Thyroid gland (tissue), 4 donors: ENCODE measurements at regions not wholly inside any gene's neighbourhood (a gene's known extent, or its start where the extent isn't known, plus 50 kb on each side); places are given as distances from the start of the nearest gene placed in this dataset.
A peak's percentile ranks its signal among the peaks of the same experiment; 100 is the strongest.

ENCODE experiments used
- DNase-seq, 2 donors: peaks; one replicate each; pipeline ENCODE4 v3.0.0-alpha.2; 2019
- H3K27ac ChIP-seq, 3 donors: fragments of 200-600 bp; sonication (generic); 1 replicate in 2 of 3; 2 replicates in 1 of 3; pipeline ENCODE4 v1.5.1; 2016 to 2019; ENCODE audit warnings: mild to moderate bottlenecking in 1 of 3, moderate library complexity in 1 of 3
- H3K27me3 ChIP-seq: fragments of 200-600 bp; sonication (generic); one replicate; pipeline ENCODE4 v1.5.1; 2019
- H3K36me3 ChIP-seq, 2 donors: fragments of 200-600 bp; sonication (generic); one replicate each; pipeline ENCODE4 v1.5.1; 2016 to 2019
- H3K4me1 ChIP-seq, 2 donors: fragments of 200-600 bp; sonication (generic); one replicate each; pipeline ENCODE4 v1.5.1; 2017 to 2019
- H3K4me3 ChIP-seq, 3 donors: fragments of 200-600 bp; sonication (generic); replicated peaks in 1 of 3; 1 replicate in 2 of 3; 2 replicates in 1 of 3; pipeline ENCODE4 v1.5.1; 2016; ENCODE audit warnings: mild to moderate bottlenecking in 1 of 3
- H3K9me3 ChIP-seq: fragments of 200-600 bp; sonication (generic); one replicate; pipeline ENCODE4 v1.5.1; 2017
- POLR2A ChIP-seq, 2 donors: fragments of 450-650 bp; IDR thresholded peaks; one replicate each; pipeline ENCODE4 v1.6.1; 2017; ENCODE audit warnings: antibody characterized with exemption in 2 of 2, mild to moderate bottlenecking in 2 of 2, moderate library complexity in 1 of 2
- WGBS, 2 donors: methylation state at CpG; one replicate each; pipeline ENCODE4 v1.1.5; 2017; 5-methylcytosine and 5-hydroxymethylcytosine counted together
- intact Hi-C: fragments of 100-400 bp; cut with DNase I; formaldehyde crosslinking; loops from one replicate; pipeline ENCODE4 v1.15.1; 2023
- TF ChIP-seq, protein P1 (sequence below), 6 experiments: fragments of 200-600 bp in 3 of 6; fragments of 450-650 bp in 3 of 6; sonication (generic) in 3 of 6; IDR thresholded peaks; one replicate each; pipeline ENCODE4 v1.5.1; 2016 to 2019; ENCODE audit warnings: antibody characterized with exemption in 6 of 6, mild to moderate bottlenecking in 2 of 6, inconsistent platforms in 1 of 6, moderate library complexity in 1 of 6

DNA sequence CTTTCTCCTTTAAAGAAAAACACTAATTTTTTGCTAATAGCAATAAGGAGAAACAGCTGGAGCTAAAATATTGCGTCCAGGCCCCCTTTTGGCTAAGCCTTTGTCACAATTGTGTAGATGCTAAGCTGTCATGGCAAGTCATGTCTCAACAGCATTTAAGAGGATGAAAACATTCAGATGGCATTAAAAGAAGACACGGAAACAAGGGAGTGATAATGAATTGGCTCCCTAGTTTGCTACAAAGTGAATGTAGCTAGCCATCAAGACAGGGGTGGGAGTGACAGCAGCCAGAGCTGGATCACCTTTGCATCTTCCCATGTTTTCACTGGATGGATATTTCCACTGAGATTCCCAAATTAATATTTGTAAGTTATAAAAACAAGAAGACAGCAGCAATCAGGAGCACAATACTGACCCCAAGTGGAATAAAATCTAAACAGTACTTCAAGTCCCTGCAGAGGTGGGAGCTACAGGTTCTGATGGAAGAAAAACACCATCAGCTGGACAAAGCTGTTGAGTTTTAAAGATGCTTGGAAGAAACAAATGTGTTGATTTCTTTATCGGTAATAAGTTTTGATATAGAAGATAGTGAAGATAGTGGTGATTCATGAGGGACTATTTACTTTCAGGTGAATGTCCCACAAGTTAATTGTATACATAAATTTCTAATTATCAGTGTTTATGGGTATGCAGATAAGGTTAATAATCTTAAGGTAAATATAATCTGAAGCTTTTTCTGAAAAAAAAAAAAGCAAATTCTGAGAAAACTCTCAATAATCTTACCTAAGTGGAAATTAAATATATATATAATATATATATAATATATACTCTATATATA lies 129.4 kb downstream of the SLC16A9 start:
- Histone ChIP-seq H3K4me3 (no peak overlapping the region), H3K36me3 (no peaks in the 10 kb centered on the region), H3K9me3 (no peaks in the 10 kb centered on the region), H3K27me3 (no peaks in the 10 kb centered on the region), H3K4me1 (no peaks in the 10 kb centered on the region), H3K27ac (no peak overlapping the region)
- intact Hi-C loops, result no loop called here
- no peak for DNase-seq
- TF ChIP-seq POLR2A (IDR thresholded peaks at IDR 0.05), result no peak
- TF ChIP-seq, protein P1, sequence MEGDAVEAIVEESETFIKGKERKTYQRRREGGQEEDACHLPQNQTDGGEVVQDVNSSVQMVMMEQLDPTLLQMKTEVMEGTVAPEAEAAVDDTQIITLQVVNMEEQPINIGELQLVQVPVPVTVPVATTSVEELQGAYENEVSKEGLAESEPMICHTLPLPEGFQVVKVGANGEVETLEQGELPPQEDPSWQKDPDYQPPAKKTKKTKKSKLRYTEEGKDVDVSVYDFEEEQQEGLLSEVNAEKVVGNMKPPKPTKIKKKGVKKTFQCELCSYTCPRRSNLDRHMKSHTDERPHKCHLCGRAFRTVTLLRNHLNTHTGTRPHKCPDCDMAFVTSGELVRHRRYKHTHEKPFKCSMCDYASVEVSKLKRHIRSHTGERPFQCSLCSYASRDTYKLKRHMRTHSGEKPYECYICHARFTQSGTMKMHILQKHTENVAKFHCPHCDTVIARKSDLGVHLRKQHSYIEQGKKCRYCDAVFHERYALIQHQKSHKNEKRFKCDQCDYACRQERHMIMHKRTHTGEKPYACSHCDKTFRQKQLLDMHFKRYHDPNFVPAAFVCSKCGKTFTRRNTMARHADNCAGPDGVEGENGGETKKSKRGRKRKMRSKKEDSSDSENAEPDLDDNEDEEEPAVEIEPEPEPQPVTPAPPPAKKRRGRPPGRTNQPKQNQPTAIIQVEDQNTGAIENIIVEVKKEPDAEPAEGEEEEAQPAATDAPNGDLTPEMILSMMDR (IDR thresholded peaks at IDR 0.05), result peak in 4 of 6 experiments; percentile 30 to 58 (median 45)
- WGBS, 2 donors, result 49 to 53% methylated on average over 3 of the region's 3 CpGs

DNA sequence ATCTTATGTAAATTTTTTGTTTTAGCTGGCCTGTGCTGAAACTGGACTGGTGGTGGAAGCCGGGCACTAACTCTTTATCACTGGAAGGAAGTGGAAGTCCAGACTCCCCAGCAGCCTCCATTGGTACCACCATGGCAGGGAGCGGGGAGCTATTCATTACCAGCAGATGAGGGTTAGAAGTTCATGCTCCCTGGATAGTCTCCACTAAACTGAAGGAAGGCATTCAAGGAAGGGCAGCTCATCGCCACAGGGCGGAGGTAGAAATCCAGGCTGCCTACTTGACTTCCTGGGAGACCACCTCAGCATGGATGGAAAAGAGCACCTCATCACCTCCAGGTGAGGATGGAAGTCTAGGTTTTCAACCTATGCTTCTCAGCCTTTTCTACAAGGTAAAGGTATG lies 130.9 kb downstream of the SLC16A9 start:
- TF ChIP-seq POLR2A (IDR thresholded peaks at IDR 0.05), result no peak
- TF ChIP-seq, protein P1 (IDR thresholded peaks at IDR 0.05), result no peak
- Histone ChIP-seq H3K27me3 (no peaks in the 10 kb centered on the region), H3K4me3 (no peak overlapping the region), H3K9me3 (no peaks in the 10 kb centered on the region), H3K4me1 (no peaks in the 10 kb centered on the region), H3K36me3 (no peaks in the 10 kb centered on the region), H3K27ac (no peak overlapping the region)
- no peak for DNase-seq
- intact Hi-C loops, result no loop called here
- WGBS, 2 donors, result 92 to 98% methylated on average over 4 of the region's 4 CpGs

DNA sequence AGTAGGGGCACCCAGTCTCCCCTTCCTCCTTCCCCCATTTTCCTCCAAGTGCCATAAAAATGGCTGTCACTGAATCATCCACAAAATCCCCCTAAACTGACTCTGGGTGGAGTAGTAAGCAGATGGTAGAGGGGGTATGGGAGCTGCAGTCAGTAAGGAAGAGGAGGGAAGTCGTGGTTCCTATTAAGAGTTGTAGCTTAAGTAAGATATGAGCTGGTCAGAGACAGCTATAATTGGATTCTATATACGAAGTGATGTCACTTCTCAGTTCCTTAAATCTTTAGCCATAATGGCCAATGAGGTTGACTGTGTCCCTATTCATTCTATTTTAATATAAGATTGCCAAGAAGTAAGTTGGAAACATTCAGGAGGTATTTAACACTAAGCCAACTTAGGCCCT lies 131.7 kb downstream of the SLC16A9 start:
- TF ChIP-seq POLR2A (IDR thresholded peaks at IDR 0.05), result no peak
- TF ChIP-seq, protein P1 (IDR thresholded peaks at IDR 0.05), result no peak
- Histone ChIP-seq H3K36me3 (no peaks in the 10 kb centered on the region), H3K4me1 (no peaks in the 10 kb centered on the region), H3K9me3 (no peaks in the 10 kb centered on the region), H3K4me3 (no peak overlapping the region), H3K27me3 (no peaks in the 10 kb centered on the region), H3K27ac (no peak overlapping the region)
- WGBS, 2 donors, result 82 to 92% methylated on average over 2 of the region's 2 CpGs
- intact Hi-C loops, result no loop called here
- no peak for DNase-seq

DNA sequence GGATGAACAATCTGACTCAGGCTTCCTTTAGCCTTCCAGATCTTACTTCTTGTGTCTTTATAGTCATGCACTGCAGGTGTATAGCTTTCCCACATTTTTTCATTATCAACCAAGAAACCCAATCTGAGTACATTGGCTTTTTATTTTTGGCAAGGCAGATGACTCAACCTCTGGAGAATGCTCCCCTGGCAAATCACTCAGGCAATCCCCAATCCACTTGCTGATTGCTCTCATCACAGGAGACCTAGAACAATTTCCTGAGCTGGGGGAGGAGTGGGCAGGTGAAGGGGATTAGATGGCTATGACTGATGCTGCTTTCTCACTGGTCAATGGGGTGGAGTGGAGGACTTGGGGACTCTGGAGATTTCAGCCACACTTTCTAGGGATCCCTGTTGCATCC lies 134.4 kb downstream of the SLC16A9 start:
- Histone ChIP-seq H3K27ac (no peak overlapping the region), H3K4me1 (no peaks in the 10 kb centered on the region), H3K9me3 (no peaks in the 10 kb centered on the region), H3K36me3 (no peaks in the 10 kb centered on the region), H3K4me3 (no peak overlapping the region), H3K27me3 (no peaks in the 10 kb centered on the region)
- no peak for DNase-seq
- TF ChIP-seq POLR2A (IDR thresholded peaks at IDR 0.05), result no peak
- TF ChIP-seq, protein P1 (IDR thresholded peaks at IDR 0.05), result no peak
- intact Hi-C loops, result no loop called here

DNA sequence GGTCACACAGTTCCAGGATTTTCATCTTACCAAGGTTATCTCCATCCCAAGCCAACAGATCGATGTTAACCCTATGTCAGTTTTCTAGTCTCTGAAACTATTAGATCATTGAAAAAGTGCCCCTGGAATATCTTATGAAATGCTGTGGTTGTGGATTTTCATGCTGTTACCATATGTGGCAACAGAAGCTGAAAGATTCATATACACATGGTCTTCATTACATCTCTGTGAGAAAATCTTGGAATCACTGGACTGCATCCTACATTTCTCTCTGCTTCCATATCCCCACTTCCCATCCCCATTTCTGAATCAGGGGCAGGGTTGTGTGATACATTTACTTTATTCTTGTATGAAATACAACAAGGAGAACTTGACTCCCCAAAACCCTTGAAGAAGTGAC lies 146.1 kb downstream of the SLC16A9 start:
- no peaks in the 10 kb centered on the region for H3K36me3 ChIP-seq
- TF ChIP-seq, protein P1 (IDR thresholded peaks at IDR 0.05), result no peak
- no peak for TF ChIP-seq POLR2A (IDR thresholded peaks at IDR 0.05)
- H3K4me1 ChIP-seq, result no peaks in the 10 kb centered on the region
- H3K27me3 ChIP-seq, result no peaks in the 10 kb centered on the region
- no peak for DNase-seq
- H3K4me3 ChIP-seq, result no peak overlapping the region
- 92 to 100% methylated on average over 1 of the region's 1 CpG for WGBS, 2 donors
- no peaks in the 10 kb centered on the region for H3K9me3 ChIP-seq
- intact Hi-C loops, result no loop called here
- H3K27ac ChIP-seq, result no peak overlapping the region
